Smooth muscle cell (in vitro differentiated cells): ENCODE measurements at regions not wholly inside any gene's neighbourhood (a gene's known extent, or its start where the extent isn't known, plus 50 kb on each side); places are given as distances from the start of the nearest gene placed in this dataset.

Source experiments
- DNase-seq: peaks from one replicate; lab custom pipeline; 2025; ENCODE audit not compliant: unreplicated experiment; lab: John Stamatoyannopoulos, UW
- H2AFZ ChIP-seq: fragments of 200-600 bp; sonication (generic); 2 replicates; pipeline ENCODE4 v1.6.0; 2016; ENCODE audit warnings: antibody characterized with exemption, low read depth, mild to moderate bottlenecking
- H3F3A ChIP-seq: fragments of 200-600 bp; sonication (generic); 2 replicates; pipeline ENCODE4 v1.6.0; 2017; ENCODE audit warnings: antibody characterized with exemption, low read depth
- H3K27ac ChIP-seq: fragments of 200-600 bp; sonication (generic); 2 replicates; pipeline ENCODE4 v1.5.1; 2016; ENCODE audit warnings: low read depth, mild to moderate bottlenecking
- H3K27me3 ChIP-seq: fragments of 200-600 bp; sonication (generic); 2 replicates; pipeline ENCODE4 v1.6.1; 2016; ENCODE audit warnings: low read depth, mild to moderate bottlenecking
- H3K36me3 ChIP-seq: fragments of 200-600 bp; sonication (generic); 2 replicates; pipeline ENCODE4 v1.5.1; 2016; ENCODE audit warnings: low read depth
- H3K4me1 ChIP-seq: fragments of 200-600 bp; sonication (generic); 2 replicates; pipeline ENCODE4 v1.5.1; 2016; ENCODE audit warnings: low read depth
- H3K4me2 ChIP-seq: fragments of 200-600 bp; sonication (generic); 2 replicates; pipeline ENCODE4 v1.6.0; 2016; ENCODE audit warnings: mild to moderate bottlenecking
- H3K4me3 ChIP-seq: fragments of 200-600 bp; sonication (generic); 2 replicates; pipeline ENCODE4 v1.5.1; 2016; ENCODE audit warnings: mild to moderate bottlenecking
- H3K79me2 ChIP-seq: fragments of 200-600 bp; sonication (generic); 2 replicates; pipeline ENCODE4 v1.6.0; 2016; ENCODE audit warnings: low read depth, mild to moderate bottlenecking
- H3K9ac ChIP-seq: fragments of 200-600 bp; sonication (generic); 2 replicates; pipeline ENCODE4 v1.6.0; 2016; ENCODE audit warnings: low read depth
- H3K9me3 ChIP-seq: fragments of 200-600 bp; sonication (generic); replicated peaks from 2 replicates; pipeline ENCODE4 v1.5.1; 2016; ENCODE audit warnings: low read depth
- H4K20me1 ChIP-seq: fragments of 200-600 bp; sonication (generic); 2 replicates; pipeline ENCODE4 v1.6.0; 2016; ENCODE audit warnings: low read depth
- WGBS: methylation state at CpG from one replicate; pipeline ENCODE4 v1.1.7; 2016; ENCODE audit warnings: low lambda C conversion rate; 5-methylcytosine and 5-hydroxymethylcytosine counted together
- TF ChIP-seq, protein P1 (sequence below): fragments of 200-600 bp; sonication (generic); IDR thresholded peaks from 2 replicates; pipeline ENCODE4 v1.5.1; 2017; ENCODE audit warnings: borderline replicate concordance, mild to moderate bottlenecking, antibody characterized with exemption; ENCODE audit not compliant: insufficient read depth, poor library complexity, severe bottlenecking

DNA sequence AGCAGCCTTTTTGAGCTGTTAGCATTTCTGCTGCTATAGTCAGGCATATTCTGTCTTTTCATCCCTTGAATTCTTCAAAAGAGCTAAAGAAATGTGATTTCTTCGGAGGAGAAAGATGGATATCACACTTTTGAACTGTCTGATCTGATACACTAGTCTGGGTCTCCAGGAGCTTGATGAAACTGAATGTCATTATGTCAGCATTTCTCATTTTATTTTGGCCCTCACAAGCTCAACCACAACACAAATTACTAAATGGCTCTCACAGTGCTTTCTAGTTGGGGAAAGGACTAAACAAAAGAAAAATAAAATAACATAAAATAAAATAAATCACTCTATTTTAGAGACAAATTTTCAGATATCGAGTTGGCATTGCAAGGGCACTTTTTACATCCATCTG, 655.3 kb upstream of the SPANXN1 start:
- Histone ChIP-seq H3K4me2 (no peak overlapping the region), H3F3A (no peaks in the 10 kb centered on the region), H2AFZ (no peak overlapping the region), H3K27ac (no peak overlapping the region), H3K4me3 (no peak overlapping the region), H3K4me1 (no peaks in the 10 kb centered on the region), H3K79me2 (no peaks in the 10 kb centered on the region), H3K27me3 (no peaks in the 10 kb centered on the region), H4K20me1 (no peaks in the 10 kb centered on the region), H3K9ac (no peak overlapping the region), H3K9me3 (no peaks in the 10 kb centered on the region), H3K36me3 (no peaks in the 10 kb centered on the region)
- DNase-seq: no peak
- WGBS: 32% methylated on average over 2 of the region's 2 CpGs
- TF ChIP-seq, protein P1, sequence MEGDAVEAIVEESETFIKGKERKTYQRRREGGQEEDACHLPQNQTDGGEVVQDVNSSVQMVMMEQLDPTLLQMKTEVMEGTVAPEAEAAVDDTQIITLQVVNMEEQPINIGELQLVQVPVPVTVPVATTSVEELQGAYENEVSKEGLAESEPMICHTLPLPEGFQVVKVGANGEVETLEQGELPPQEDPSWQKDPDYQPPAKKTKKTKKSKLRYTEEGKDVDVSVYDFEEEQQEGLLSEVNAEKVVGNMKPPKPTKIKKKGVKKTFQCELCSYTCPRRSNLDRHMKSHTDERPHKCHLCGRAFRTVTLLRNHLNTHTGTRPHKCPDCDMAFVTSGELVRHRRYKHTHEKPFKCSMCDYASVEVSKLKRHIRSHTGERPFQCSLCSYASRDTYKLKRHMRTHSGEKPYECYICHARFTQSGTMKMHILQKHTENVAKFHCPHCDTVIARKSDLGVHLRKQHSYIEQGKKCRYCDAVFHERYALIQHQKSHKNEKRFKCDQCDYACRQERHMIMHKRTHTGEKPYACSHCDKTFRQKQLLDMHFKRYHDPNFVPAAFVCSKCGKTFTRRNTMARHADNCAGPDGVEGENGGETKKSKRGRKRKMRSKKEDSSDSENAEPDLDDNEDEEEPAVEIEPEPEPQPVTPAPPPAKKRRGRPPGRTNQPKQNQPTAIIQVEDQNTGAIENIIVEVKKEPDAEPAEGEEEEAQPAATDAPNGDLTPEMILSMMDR: no peak

DNA sequence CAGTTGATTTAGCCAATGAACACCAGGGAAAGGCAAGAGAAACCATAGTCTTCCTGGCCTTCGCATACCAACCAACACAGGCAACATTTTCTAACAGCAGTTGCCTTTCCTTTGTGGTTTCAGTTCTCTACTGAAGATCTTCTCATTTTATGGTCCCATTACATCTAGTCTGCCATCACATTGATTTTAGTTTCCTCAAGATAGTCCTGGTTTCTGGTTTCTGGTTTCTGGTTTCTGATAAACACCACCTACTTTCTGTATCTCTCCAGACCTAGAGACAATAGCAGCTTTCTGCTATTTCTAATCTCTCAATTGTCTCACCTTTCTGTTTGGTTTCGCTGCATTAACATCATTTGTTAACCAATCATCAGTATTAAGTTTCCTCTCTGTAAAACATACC, 646.3 kb upstream of the SPANXN1 start:
- H3K36me3 ChIP-seq: no peaks in the 10 kb centered on the region
- no peak overlapping the region for H3K27ac ChIP-seq
- no peaks in the 10 kb centered on the region for H3K4me1 ChIP-seq
- 67% methylated on average over 2 of the region's 2 CpGs for WGBS
- H2AFZ ChIP-seq: no peak overlapping the region
- H3K27me3 ChIP-seq: no peaks in the 10 kb centered on the region
- no peaks in the 10 kb centered on the region for H3F3A ChIP-seq
- no peaks in the 10 kb centered on the region for H4K20me1 ChIP-seq
- H3K4me3 ChIP-seq: no peak overlapping the region
- no peak overlapping the region for H3K4me2 ChIP-seq
- H3K9me3 ChIP-seq: peaks cover 7% of the 10 kb centered on the region
- TF ChIP-seq, protein P1: no peak
- no peak overlapping the region for H3K9ac ChIP-seq
- no peaks in the 10 kb centered on the region for H3K79me2 ChIP-seq
- no peak for DNase-seq

DNA sequence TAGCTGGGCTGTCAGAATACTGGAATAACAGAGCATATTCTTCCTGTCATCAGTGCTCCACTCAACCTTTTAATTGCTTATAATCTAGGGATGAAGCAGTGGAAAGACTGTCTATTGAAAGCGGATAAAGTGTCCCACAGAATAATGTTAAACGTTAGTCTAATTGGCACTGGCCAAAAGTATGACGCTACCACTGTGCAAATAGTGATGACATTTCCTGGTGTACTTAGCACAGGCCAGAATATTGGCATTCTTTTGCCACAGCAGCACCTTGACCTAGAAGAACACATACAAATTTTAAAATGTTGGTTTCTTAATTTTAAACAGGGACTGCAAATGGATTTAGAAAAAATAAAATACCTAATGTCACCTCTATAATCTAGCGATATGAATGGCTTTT, 635.2 kb upstream of the SPANXN1 start:
- Histone ChIP-seq H3K27me3 (no peaks in the 10 kb centered on the region), H2AFZ (no peak overlapping the region), H3K36me3 (no peaks in the 10 kb centered on the region), H3F3A (no peaks in the 10 kb centered on the region), H3K9me3 (no peaks in the 10 kb centered on the region), H3K4me1 (no peaks in the 10 kb centered on the region), H3K27ac (no peak overlapping the region), H3K4me3 (no peak overlapping the region), H3K4me2 (no peak overlapping the region), H4K20me1 (no peaks in the 10 kb centered on the region), H3K9ac (no peak overlapping the region), H3K79me2 (no peaks in the 10 kb centered on the region)
- DNase-seq: no peak
- WGBS: 83% methylated on average over 4 of the region's 4 CpGs
- TF ChIP-seq, protein P1: no peak

DNA sequence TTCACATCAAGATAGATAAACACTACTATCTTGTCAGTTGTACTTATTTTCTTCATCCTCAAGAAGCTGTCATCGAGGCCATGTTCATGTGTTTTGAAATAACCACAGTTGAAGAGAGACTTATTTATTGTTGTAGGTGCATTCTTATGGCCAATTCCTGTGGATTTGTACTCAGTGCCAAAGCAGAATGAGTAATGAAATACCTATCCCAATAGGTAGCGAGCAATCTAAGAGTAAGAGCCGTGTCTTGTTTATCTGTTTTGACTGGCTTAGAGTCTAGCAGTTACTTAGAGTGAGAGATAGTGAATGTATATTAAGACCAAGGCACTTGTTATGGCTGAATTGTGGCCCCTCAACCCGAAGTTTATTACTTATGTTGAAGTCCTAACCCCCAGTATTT, 631.0 kb upstream of the SPANXN1 start:
- Histone ChIP-seq H3K27ac (no peak overlapping the region), H3F3A (no peaks in the 10 kb centered on the region), H3K9me3 (no peaks in the 10 kb centered on the region), H3K79me2 (no peaks in the 10 kb centered on the region), H3K4me2 (no peak overlapping the region), H3K9ac (no peak overlapping the region), H3K4me1 (no peaks in the 10 kb centered on the region), H3K36me3 (no peaks in the 10 kb centered on the region), H3K4me3 (no peak overlapping the region), H3K27me3 (no peaks in the 10 kb centered on the region), H2AFZ (no peak overlapping the region), H4K20me1 (no peaks in the 10 kb centered on the region)
- DNase-seq: no peak
- TF ChIP-seq, protein P1: no peak
- 66% methylated on average over 4 of the region's 4 CpGs for WGBS
